SK-N-SH (cell line): ENCODE measurements at regions not wholly inside any gene's neighbourhood (a gene's known extent, or its start where the extent isn't known, plus 50 kb on each side); places are given as distances from the start of the nearest gene placed in this dataset.

Experiments
- CTCF ChIA-PET: fragments of 300-600, 350-600 bp; formaldehyde crosslinking; extraction: SDS; loops from one replicate; lab custom pipeline; 2021; lab: Yijun Ruan, JAX
- POLR2A ChIA-PET: fragments of 350-600 bp; sonication (Branson Sonifier 250); formaldehyde crosslinking; extraction: SDS; loops from one replicate; lab custom pipeline; 2020; ENCODE audit warnings: antibody characterized with exemption, inconsistent platforms; lab: Yijun Ruan, JAX
- DNase-seq: peaks from one replicate; pipeline ENCODE4 v3.0.0; 2012
- H2AFZ ChIP-seq: fragments of 200-600 bp; sonication (generic); 2 replicates; pipeline ENCODE4 v1.8.1; 2016; ENCODE audit warnings: antibody characterized with exemption, mild to moderate bottlenecking, low read depth
- H3F3A ChIP-seq: fragments of 200-600 bp; sonication (generic); replicated peaks from 2 replicates; pipeline ENCODE3; 2016; ENCODE audit warnings: antibody characterized with exemption, mild to moderate bottlenecking; ENCODE audit not compliant: insufficient read depth
- H3K27ac ChIP-seq, 2 experiments: fragments of 200-500 bp in 1 of 2; fragments of 200-600 bp in 1 of 2; sonication (Bioruptor generic) in 1 of 2; sonication (generic), shearing (Covaris generic) in 1 of 2; 2 replicates each; pipeline versions ENCODE4 v1.5.1 to v1.6.1; 2014 to 2016; ENCODE audit warnings: low read depth in 2 of 2, inconsistent platforms in 1 of 2, low read length in 1 of 2, mild to moderate bottlenecking in 1 of 2, mixed read lengths in 1 of 2
- H3K27me3 ChIP-seq: fragments of 200-600 bp; sonication (generic), shearing (Covaris generic); 2 replicates; pipeline ENCODE4 v1.6.1; 2016; ENCODE audit warnings: mixed run types; ENCODE audit not compliant: insufficient read depth
- H3K36me3 ChIP-seq, 2 experiments: fragments of 200-500 bp in 1 of 2; fragments of 200-600 bp in 1 of 2; sonication (Bioruptor generic) in 1 of 2; sonication (generic) in 1 of 2; replicated peaks in 1 of 2; 2 replicates each; pipeline versions ENCODE3 to v1.5.1; 2014 to 2016; ENCODE audit warnings: low read length in 1 of 2, mild to moderate bottlenecking in 1 of 2; ENCODE audit not compliant: insufficient read depth in 2 of 2, control insufficient read depth in 1 of 2
- H3K4me1 ChIP-seq, 2 experiments: fragments of 200-500 bp in 1 of 2; fragments of 200-600 bp in 1 of 2; sonication (Bioruptor generic) in 1 of 2; sonication (generic), shearing (Covaris generic) in 1 of 2; 2 replicates each; pipeline versions ENCODE4 v1.5.1 to v1.6.1; 2014 to 2016; ENCODE audit warnings: low read depth in 1 of 2, low read length in 1 of 2, mixed run types in 1 of 2; ENCODE audit not compliant: insufficient read depth in 2 of 2, control insufficient read depth in 1 of 2
- H3K4me2 ChIP-seq: fragments of 200-600 bp; sonication (generic), shearing (Covaris generic); 2 replicates; pipeline ENCODE4 v1.6.1; 2017; ENCODE audit warnings: mixed run types
- H3K4me3 ChIP-seq, 2 experiments: fragments of 200-500 bp in 1 of 2; fragments of 200-600 bp in 1 of 2; sonication (Bioruptor generic) in 1 of 2; sonication (generic), shearing (Covaris generic) in 1 of 2; 2 replicates each; pipeline versions ENCODE4 v1.5.1 to v1.8.1; 2014 to 2016; ENCODE audit warnings: low read depth in 2 of 2, inconsistent platforms in 1 of 2, low read length in 1 of 2, mild to moderate bottlenecking in 1 of 2, mixed read lengths in 1 of 2, moderate library complexity in 1 of 2
- H3K79me2 ChIP-seq: fragments of 200-600 bp; sonication (generic); 2 replicates; pipeline ENCODE4 v1.8.1; 2017; ENCODE audit warnings: mild to moderate bottlenecking; ENCODE audit not compliant: insufficient read depth
- H3K9ac ChIP-seq: fragments of 200-600 bp; sonication (generic); 2 replicates; pipeline ENCODE4 v1.6.1; 2017; ENCODE audit warnings: mixed run types
- H3K9me2 ChIP-seq: fragments of 200-600 bp; sonication (generic); 2 replicates; pipeline ENCODE4 v1.6.1; 2017; ENCODE audit warnings: mixed run types
- H3K9me3 ChIP-seq: fragments of 200-600 bp; sonication (generic); 2 replicates; pipeline ENCODE4 v1.6.1; 2017; ENCODE audit warnings: mixed run types, mild to moderate bottlenecking, moderate library complexity
- H4K20me1 ChIP-seq: fragments of 200-600 bp; sonication (generic); 2 replicates; pipeline ENCODE4 v1.6.1; 2017; ENCODE audit warnings: mild to moderate bottlenecking, mixed run types; ENCODE audit not compliant: insufficient read depth
- CHD2 ChIP-seq: fragments of 150-350 bp; IDR thresholded peaks from 2 replicates; pipeline ENCODE4 v1.6.1; 2018; ENCODE audit warnings: low read length; ENCODE audit not compliant: partially characterized antibody
- EP300 ChIP-seq, 2 experiments: IDR thresholded peaks; 2 replicates each; pipeline versions ENCODE4 v1.4.0 to v1.6.1; 2012; ENCODE audit warnings: borderline replicate concordance in 1 of 2, low read depth in 1 of 2, low read length in 1 of 2
- EZH2phosphoT487 ChIP-seq: fragments of 200-600 bp; sonication (generic); IDR thresholded peaks from 2 replicates; pipeline ENCODE4 v1.6.1; 2017; ENCODE audit warnings: low read depth, mixed run types, mild to moderate bottlenecking, antibody characterized with exemption, moderate library complexity, borderline replicate concordance
- FOXJ3 ChIP-seq: sonication (generic); formaldehyde crosslinking; IDR thresholded peaks from 2 replicates; pipeline ENCODE4 v1.5.1; 2020; ENCODE audit warnings: mild to moderate bottlenecking, missing genetic modification reagents
- GABPA ChIP-seq: IDR thresholded peaks from 2 replicates; pipeline ENCODE4 v1.4.0; 2012; ENCODE audit warnings: low read depth, mild to moderate bottlenecking
- JUND ChIP-seq: IDR thresholded peaks from 2 replicates; pipeline ENCODE4 v1.4.0; 2012
- MEF2A ChIP-seq: IDR thresholded peaks from 2 replicates; pipeline ENCODE4 v1.4.0; 2012; ENCODE audit warnings: low read depth, borderline replicate concordance
- NRF1 ChIP-seq: IDR thresholded peaks from 2 replicates; pipeline ENCODE4 v1.6.1; 2012; ENCODE audit warnings: low read depth, mild to moderate bottlenecking, low read length
- POLR2AphosphoS5 ChIP-seq: IDR thresholded peaks from 2 replicates; pipeline ENCODE4 v1.6.1; 2012; ENCODE audit warnings: low read depth, low read length
- SMC3 ChIP-seq: IDR thresholded peaks from 2 replicates; pipeline ENCODE4 v1.6.1; 2012; ENCODE audit warnings: low read depth, low read length, improper control_type of control experiment
- TAF1 ChIP-seq: IDR thresholded peaks from 2 replicates; pipeline ENCODE4 v1.6.1; 2012; ENCODE audit warnings: low read depth, mild to moderate bottlenecking, low read length, moderate library complexity, borderline replicate concordance
- TCF12 ChIP-seq: IDR thresholded peaks from 2 replicates; pipeline ENCODE4 v1.4.0; 2012
- YY1 ChIP-seq: IDR thresholded peaks from 2 replicates; pipeline ENCODE4 v1.4.0; 2012; ENCODE audit warnings: low read depth, mild to moderate bottlenecking
- WGBS: methylation state at CpG from one replicate; pipeline ENCODE4 v1.1.6; 2017; ENCODE audit warnings: low lambda C conversion rate; 5-methylcytosine and 5-hydroxymethylcytosine counted together
- TF ChIP-seq, protein P1 (sequence below): IDR thresholded peaks from 2 replicates; pipeline ENCODE4 v1.4.0; 2012; ENCODE audit warnings: low read depth, borderline replicate concordance
- TF ChIP-seq, protein P2 (sequence below): fragments of 200-600 bp; sonication (generic); IDR thresholded peaks from 2 replicates; pipeline ENCODE4 v1.6.1; 2017; ENCODE audit warnings: antibody characterized with exemption, mild to moderate bottlenecking, moderate library complexity
- TF ChIP-seq, protein P3 (sequence below): IDR thresholded peaks from 2 replicates; pipeline ENCODE4 v1.4.0; 2012; ENCODE audit warnings: low read depth
- TF ChIP-seq, protein P4 (sequence below): fragments of 150-350 bp; IDR thresholded peaks from 2 replicates; pipeline ENCODE4 v1.6.1; 2016; ENCODE audit warnings: mild to moderate bottlenecking, low read depth, low read length
- TF ChIP-seq, protein P5 (sequence below): fragments of 150-350 bp; IDR thresholded peaks from 2 replicates; pipeline ENCODE4 v1.6.1; 2017; ENCODE audit warnings: antibody characterized with exemption, low read length, low read depth, borderline replicate concordance
- TF ChIP-seq, protein P6 (sequence below): IDR thresholded peaks from 2 replicates; pipeline ENCODE4 v1.6.1; 2012; ENCODE audit warnings: mild to moderate bottlenecking, low read depth, low read length, moderate library complexity
- TF ChIP-seq, protein P7 (sequence below): IDR thresholded peaks from 2 replicates; pipeline ENCODE4; 2012

DNA sequence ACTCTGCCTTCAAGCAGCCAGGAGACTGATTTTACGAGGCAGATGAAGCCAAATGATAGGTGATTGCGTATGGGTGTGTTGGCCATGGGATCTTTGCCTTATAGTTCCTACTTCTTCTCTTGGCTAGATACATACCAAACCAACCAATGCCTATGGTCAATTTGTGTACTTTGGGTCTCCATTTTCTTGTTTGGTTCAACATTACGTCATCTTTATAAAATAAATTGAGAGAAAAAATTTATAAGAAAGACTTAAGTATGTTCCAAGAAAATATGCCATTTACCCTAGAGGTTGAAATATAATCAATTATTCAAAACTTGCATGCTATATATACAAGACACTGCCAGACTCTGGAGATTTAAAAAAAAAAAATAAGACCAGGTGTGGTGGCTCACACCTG lies 150.9 kb downstream of the SP3 start:
- CTCF ChIA-PET: no interaction called here
- H3K79me2 ChIP-seq: no peaks in the 10 kb centered on the region
- WGBS: 38% methylated on average over 3 of the region's 3 CpGs
- TF ChIP-seq EP300 (IDR thresholded peaks at IDR 0.05; ENCODE audit: borderline replicate concordance in 1 of 2, low read depth in 1 of 2, low read length in 1 of 2) (no peak), YY1 (no peak), GABPA (no peak), TCF12 (no peak), JUND (no peak), POLR2AphosphoS5 (no peak), FOXJ3 (no peak), CHD2 (no peak), SMC3 (no peak), MEF2A (no peak), NRF1 (no peak), TAF1 (no peak), EZH2phosphoT487 (no peak)
- TF ChIP-seq, protein P1, sequence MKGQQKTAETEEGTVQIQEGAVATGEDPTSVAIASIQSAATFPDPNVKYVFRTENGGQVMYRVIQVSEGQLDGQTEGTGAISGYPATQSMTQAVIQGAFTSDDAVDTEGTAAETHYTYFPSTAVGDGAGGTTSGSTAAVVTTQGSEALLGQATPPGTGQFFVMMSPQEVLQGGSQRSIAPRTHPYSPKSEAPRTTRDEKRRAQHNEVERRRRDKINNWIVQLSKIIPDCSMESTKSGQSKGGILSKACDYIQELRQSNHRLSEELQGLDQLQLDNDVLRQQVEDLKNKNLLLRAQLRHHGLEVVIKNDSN: no peak
- TF ChIP-seq, protein P2, sequence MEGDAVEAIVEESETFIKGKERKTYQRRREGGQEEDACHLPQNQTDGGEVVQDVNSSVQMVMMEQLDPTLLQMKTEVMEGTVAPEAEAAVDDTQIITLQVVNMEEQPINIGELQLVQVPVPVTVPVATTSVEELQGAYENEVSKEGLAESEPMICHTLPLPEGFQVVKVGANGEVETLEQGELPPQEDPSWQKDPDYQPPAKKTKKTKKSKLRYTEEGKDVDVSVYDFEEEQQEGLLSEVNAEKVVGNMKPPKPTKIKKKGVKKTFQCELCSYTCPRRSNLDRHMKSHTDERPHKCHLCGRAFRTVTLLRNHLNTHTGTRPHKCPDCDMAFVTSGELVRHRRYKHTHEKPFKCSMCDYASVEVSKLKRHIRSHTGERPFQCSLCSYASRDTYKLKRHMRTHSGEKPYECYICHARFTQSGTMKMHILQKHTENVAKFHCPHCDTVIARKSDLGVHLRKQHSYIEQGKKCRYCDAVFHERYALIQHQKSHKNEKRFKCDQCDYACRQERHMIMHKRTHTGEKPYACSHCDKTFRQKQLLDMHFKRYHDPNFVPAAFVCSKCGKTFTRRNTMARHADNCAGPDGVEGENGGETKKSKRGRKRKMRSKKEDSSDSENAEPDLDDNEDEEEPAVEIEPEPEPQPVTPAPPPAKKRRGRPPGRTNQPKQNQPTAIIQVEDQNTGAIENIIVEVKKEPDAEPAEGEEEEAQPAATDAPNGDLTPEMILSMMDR: no peak
- TF ChIP-seq, protein P3, sequence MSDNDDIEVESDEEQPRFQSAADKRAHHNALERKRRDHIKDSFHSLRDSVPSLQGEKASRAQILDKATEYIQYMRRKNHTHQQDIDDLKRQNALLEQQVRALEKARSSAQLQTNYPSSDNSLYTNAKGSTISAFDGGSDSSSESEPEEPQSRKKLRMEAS: no peak
- TF ChIP-seq, protein P4, sequence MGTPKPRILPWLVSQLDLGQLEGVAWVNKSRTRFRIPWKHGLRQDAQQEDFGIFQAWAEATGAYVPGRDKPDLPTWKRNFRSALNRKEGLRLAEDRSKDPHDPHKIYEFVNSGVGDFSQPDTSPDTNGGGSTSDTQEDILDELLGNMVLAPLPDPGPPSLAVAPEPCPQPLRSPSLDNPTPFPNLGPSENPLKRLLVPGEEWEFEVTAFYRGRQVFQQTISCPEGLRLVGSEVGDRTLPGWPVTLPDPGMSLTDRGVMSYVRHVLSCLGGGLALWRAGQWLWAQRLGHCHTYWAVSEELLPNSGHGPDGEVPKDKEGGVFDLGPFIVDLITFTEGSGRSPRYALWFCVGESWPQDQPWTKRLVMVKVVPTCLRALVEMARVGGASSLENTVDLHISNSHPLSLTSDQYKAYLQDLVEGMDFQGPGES: no peak
- TF ChIP-seq, protein P5, sequence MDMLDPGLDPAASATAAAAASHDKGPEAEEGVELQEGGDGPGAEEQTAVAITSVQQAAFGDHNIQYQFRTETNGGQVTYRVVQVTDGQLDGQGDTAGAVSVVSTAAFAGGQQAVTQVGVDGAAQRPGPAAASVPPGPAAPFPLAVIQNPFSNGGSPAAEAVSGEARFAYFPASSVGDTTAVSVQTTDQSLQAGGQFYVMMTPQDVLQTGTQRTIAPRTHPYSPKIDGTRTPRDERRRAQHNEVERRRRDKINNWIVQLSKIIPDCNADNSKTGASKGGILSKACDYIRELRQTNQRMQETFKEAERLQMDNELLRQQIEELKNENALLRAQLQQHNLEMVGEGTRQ: no peak
- TF ChIP-seq, protein P6, sequence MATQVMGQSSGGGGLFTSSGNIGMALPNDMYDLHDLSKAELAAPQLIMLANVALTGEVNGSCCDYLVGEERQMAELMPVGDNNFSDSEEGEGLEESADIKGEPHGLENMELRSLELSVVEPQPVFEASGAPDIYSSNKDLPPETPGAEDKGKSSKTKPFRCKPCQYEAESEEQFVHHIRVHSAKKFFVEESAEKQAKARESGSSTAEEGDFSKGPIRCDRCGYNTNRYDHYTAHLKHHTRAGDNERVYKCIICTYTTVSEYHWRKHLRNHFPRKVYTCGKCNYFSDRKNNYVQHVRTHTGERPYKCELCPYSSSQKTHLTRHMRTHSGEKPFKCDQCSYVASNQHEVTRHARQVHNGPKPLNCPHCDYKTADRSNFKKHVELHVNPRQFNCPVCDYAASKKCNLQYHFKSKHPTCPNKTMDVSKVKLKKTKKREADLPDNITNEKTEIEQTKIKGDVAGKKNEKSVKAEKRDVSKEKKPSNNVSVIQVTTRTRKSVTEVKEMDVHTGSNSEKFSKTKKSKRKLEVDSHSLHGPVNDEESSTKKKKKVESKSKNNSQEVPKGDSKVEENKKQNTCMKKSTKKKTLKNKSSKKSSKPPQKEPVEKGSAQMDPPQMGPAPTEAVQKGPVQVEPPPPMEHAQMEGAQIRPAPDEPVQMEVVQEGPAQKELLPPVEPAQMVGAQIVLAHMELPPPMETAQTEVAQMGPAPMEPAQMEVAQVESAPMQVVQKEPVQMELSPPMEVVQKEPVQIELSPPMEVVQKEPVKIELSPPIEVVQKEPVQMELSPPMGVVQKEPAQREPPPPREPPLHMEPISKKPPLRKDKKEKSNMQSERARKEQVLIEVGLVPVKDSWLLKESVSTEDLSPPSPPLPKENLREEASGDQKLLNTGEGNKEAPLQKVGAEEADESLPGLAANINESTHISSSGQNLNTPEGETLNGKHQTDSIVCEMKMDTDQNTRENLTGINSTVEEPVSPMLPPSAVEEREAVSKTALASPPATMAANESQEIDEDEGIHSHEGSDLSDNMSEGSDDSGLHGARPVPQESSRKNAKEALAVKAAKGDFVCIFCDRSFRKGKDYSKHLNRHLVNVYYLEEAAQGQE: no peak
- TF ChIP-seq, protein P7, sequence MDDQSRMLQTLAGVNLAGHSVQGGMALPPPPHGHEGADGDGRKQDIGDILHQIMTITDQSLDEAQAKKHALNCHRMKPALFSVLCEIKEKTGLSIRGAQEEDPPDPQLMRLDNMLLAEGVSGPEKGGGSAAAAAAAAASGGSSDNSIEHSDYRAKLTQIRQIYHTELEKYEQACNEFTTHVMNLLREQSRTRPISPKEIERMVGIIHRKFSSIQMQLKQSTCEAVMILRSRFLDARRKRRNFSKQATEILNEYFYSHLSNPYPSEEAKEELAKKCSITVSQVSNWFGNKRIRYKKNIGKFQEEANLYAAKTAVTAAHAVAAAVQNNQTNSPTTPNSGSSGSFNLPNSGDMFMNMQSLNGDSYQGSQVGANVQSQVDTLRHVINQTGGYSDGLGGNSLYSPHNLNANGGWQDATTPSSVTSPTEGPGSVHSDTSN: no peak
- H3K36me3 ChIP-seq: no peaks in the 10 kb centered on the region
- no peak overlapping the region for H3K4me2 ChIP-seq
- H3K27me3 ChIP-seq: peaks cover 6% of the 10 kb centered on the region; the same call in 1 of the 2 replicates
- no peaks in the 10 kb centered on the region for H3K9me3 ChIP-seq
- H3F3A ChIP-seq: no peaks in the 10 kb centered on the region
- DNase-seq: no peak
- H3K9ac ChIP-seq: no peak overlapping the region
- no peak overlapping the region for H2AFZ ChIP-seq
- no peaks in the 10 kb centered on the region for H3K4me1 ChIP-seq
- H3K27ac ChIP-seq: no peak overlapping the region
- no peaks in the 10 kb centered on the region for H4K20me1 ChIP-seq
- no peaks in the 10 kb centered on the region for H3K9me2 ChIP-seq
- POLR2A ChIA-PET: no interaction called here
- no peak overlapping the region for H3K4me3 ChIP-seq
